ENCODE measurements at regions not wholly inside any gene's neighbourhood (a gene's known extent, or its start where the extent isn't known, plus 50 kb on each side); places are given as distances from the start of the nearest gene placed in this dataset.
"Not testable (repeated sequence)": the region's sequence is repeated elsewhere in the genome, so short reads cannot be mapped to it uniquely, and the experiment has no call there.

DNA sequence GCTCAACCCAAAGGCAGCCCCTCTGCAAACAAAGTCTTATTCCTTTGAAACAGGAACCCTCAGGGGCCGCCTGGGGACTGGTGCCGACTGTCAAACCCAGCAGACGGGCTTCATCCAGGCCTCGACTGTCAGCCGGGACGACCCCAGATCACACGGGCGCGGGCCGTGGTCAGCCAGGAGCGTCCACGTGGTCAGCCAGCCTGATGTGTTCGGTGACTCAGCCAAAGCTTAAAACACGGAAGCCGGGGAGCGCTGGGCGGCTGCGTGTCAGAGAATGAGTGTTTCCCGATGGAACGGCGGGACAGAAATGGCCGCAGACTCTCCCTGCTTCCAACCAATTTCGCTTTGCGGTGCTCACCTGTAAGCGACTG lies 199.9 kb downstream of the BANP start:
- H3K9me3 Mint-ChIP-seq; H3K27ac Mint-ChIP-seq; H3K4me1 Mint-ChIP-seq (ENCODE audit: low read depth); intact Hi-C loops (cut with micrococcal nuclease); DNase-seq (ENCODE audit: low spot score); H3K36me3 Mint-ChIP-seq (ENCODE audit: low read depth); H3K4me3 Mint-ChIP-seq; H3K27me3 Mint-ChIP-seq (ENCODE audit: insufficient read depth): not testable (repeated sequence)

GRCh38 chr16:88151859-88152843 lies 200.9 kb downstream of the BANP start:
- H3K27ac Mint-ChIP-seq; H3K4me3 Mint-ChIP-seq; H3K27me3 Mint-ChIP-seq (ENCODE audit: insufficient read depth); H3K36me3 Mint-ChIP-seq (ENCODE audit: low read depth); H3K9me3 Mint-ChIP-seq; DNase-seq (ENCODE audit: low spot score); H3K4me1 Mint-ChIP-seq (ENCODE audit: low read depth); intact Hi-C loops (cut with micrococcal nuclease): not testable (repeated sequence)

GRCh38 chr16:88152879-88153278 lies 201.6 kb downstream of the BANP start:
- H3K4me3 Mint-ChIP-seq; H3K36me3 Mint-ChIP-seq (ENCODE audit: low read depth); H3K4me1 Mint-ChIP-seq (ENCODE audit: low read depth); DNase-seq (ENCODE audit: low spot score); H3K9me3 Mint-ChIP-seq; intact Hi-C loops (cut with micrococcal nuclease); H3K27ac Mint-ChIP-seq; H3K27me3 Mint-ChIP-seq (ENCODE audit: insufficient read depth): not testable (repeated sequence)

- intact Hi-C loops (cut with micrococcal nuclease); H3K27ac Mint-ChIP-seq; DNase-seq (ENCODE audit: low spot score); H3K4me1 Mint-ChIP-seq (ENCODE audit: low read depth); H3K9me3 Mint-ChIP-seq; H3K36me3 Mint-ChIP-seq (ENCODE audit: low read depth); H3K4me3 Mint-ChIP-seq; H3K27me3 Mint-ChIP-seq (ENCODE audit: insufficient read depth): not testable (repeated sequence)
Measured at GRCh38 chr16:88153516-88153915, 202.3 kb downstream of the BANP start.

- H3K4me3 Mint-ChIP-seq; H3K27me3 Mint-ChIP-seq (ENCODE audit: insufficient read depth); intact Hi-C loops (cut with micrococcal nuclease); H3K9me3 Mint-ChIP-seq; H3K36me3 Mint-ChIP-seq (ENCODE audit: low read depth); DNase-seq (ENCODE audit: low spot score); H3K4me1 Mint-ChIP-seq (ENCODE audit: low read depth); H3K27ac Mint-ChIP-seq: not testable (repeated sequence)
Measured at GRCh38 chr16:88154886-88155285, 203.7 kb downstream of the BANP start.

DNA sequence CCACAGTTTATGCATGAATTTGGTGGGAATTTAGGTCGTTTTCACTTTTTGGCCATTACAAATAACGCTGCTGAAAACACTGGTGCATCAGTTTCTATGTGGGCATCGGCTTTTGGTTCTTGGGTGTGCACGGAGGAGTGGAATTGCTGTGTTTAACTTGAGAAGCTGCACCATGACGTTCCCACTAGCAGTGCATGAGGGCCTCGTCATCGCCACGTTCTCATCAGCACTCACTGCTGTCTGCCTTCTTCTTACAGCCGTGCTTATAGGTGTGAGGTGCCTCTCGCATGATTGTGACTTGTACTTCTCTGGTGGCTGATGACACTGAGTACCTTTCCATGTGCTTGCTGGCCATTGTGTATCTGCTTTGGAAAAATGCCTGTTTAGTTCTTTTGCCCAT lies 204.4 kb downstream of the BANP start:
- not testable (repeated sequence) for H3K9me3 Mint-ChIP-seq

DNA sequence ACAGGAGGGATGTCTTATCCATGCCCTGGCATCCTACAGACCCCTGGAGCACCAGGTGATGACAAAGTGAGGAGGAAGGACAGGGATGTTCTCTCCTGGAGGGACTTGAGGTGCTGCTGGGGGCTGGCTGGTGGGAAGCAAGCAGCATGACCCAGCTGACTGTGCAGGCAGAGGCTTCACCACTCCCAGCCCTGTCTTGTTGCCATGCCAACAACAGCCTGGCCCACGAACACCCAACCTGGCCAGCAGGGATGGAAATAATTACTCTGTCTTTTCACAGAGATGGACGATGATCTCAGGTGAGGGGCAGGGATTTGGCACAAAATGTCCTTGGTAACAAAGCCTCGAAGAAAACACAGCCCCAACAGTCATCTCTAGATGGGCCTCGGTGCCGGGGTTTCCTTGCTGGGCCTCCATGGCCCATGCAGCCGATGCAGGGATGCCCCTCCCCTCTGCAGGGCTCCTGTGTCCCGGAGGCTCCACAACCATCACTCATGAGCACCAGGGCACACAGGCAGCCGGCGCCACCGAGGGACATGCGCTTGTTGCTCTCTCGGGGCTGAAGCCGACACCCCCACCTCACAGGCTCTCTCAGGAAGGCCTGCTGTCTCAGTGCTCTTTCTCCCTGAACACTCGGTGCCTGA lies 205.5 kb downstream of the BANP start:
- H3K27me3 Mint-ChIP-seq (ENCODE audit: insufficient read depth); H3K27ac Mint-ChIP-seq; H3K4me3 Mint-ChIP-seq; H3K4me1 Mint-ChIP-seq (ENCODE audit: low read depth); H3K36me3 Mint-ChIP-seq (ENCODE audit: low read depth); H3K9me3 Mint-ChIP-seq; DNase-seq (ENCODE audit: low spot score); intact Hi-C loops (cut with micrococcal nuclease): not testable (repeated sequence)

More for the DNA sequence above, 204.4 kb downstream of the BANP start:
- H3K27me3 Mint-ChIP-seq (ENCODE audit: insufficient read depth); H3K27ac Mint-ChIP-seq; intact Hi-C loops (cut with micrococcal nuclease); H3K4me3 Mint-ChIP-seq; DNase-seq (ENCODE audit: low spot score); H3K36me3 Mint-ChIP-seq (ENCODE audit: low read depth); H3K4me1 Mint-ChIP-seq (ENCODE audit: low read depth): not testable (repeated sequence)

- H3K27me3 Mint-ChIP-seq (ENCODE audit: insufficient read depth); DNase-seq (ENCODE audit: low spot score); H3K4me3 Mint-ChIP-seq; H3K27ac Mint-ChIP-seq; H3K9me3 Mint-ChIP-seq; H3K4me1 Mint-ChIP-seq (ENCODE audit: low read depth); H3K36me3 Mint-ChIP-seq (ENCODE audit: low read depth); intact Hi-C loops (cut with micrococcal nuclease): not testable (repeated sequence)
Measured at GRCh38 chr16:88157686-88158085, 206.5 kb downstream of the BANP start.

DNA sequence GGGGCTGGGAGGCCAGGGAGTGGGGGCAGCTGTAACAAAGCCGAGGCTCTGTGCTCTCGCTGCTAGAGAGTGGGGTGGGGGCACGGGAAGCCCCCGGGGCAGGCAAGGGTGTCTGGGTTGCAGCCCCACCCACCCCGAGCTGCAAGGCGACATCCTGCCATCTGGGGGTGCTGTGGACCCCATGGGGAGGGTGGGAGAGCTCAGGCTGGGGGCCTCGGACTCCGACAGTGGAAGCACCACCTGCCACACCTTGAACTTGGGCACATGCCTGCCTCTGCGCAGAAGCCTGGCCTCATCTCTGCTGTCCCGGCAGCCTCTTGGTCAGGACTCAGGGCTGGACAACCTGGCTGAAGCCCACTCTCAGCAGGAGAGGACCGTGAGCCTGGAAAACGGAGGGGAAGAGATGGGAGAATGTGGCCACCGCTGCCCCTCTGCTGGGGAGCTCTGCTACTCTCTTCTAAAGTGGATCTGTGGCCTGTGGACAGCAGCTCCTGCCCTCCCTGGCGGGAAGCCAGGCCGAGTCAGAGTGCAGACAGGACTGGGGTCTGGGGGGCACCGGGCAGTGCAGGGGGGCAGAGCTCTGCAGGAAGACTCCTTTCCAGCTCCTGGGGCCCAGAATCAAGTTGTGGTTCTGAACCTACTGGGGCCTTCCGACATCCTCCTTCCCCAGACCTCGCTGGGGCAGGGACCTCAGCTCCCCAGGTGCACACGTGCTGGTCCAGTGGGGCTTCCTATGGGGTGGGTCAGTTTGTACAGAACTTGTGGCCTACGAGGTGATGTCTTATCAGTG lies 207.2 kb downstream of the BANP start:
- intact Hi-C loops (cut with micrococcal nuclease); H3K4me1 Mint-ChIP-seq (ENCODE audit: low read depth); DNase-seq (ENCODE audit: low spot score); H3K27me3 Mint-ChIP-seq (ENCODE audit: insufficient read depth); H3K27ac Mint-ChIP-seq; H3K36me3 Mint-ChIP-seq (ENCODE audit: low read depth); H3K9me3 Mint-ChIP-seq; H3K4me3 Mint-ChIP-seq: not testable (repeated sequence)

GRCh38 chr16:88159046-88159896 lies 208.0 kb downstream of the BANP start:
- H3K9me3 Mint-ChIP-seq; H3K27me3 Mint-ChIP-seq (ENCODE audit: insufficient read depth); H3K36me3 Mint-ChIP-seq (ENCODE audit: low read depth); H3K4me1 Mint-ChIP-seq (ENCODE audit: low read depth); intact Hi-C loops (cut with micrococcal nuclease); DNase-seq (ENCODE audit: low spot score); H3K4me3 Mint-ChIP-seq; H3K27ac Mint-ChIP-seq: not testable (repeated sequence)

DNA sequence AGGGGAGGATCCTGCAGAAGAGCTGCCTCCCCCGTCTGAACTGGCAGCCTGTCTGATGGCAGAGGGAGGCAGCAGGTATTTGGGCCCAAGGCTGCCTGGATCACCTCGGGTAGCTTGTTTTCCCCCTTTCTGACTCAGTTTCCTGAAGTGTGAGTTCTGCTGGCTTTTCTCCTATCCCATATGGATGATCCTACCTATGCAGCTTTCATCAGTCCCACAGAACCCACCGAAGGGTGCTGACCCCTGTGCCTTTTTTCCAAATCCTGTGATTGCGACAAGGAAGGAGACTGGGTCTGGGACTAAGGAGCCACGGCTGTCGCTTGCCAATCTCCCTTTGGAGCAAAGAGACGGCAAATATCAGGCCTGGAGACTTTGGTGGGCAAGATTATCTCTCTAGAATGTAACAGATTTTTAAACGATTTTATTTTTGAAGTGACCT lies 208.7 kb downstream of the BANP start:
- H3K9me3 Mint-ChIP-seq; H3K27me3 Mint-ChIP-seq (ENCODE audit: insufficient read depth); H3K4me3 Mint-ChIP-seq; DNase-seq (ENCODE audit: low spot score); H3K27ac Mint-ChIP-seq; intact Hi-C loops (cut with micrococcal nuclease); H3K36me3 Mint-ChIP-seq (ENCODE audit: low read depth); H3K4me1 Mint-ChIP-seq (ENCODE audit: low read depth): not testable (repeated sequence)

- H3K36me3 Mint-ChIP-seq (ENCODE audit: low read depth); H3K4me1 Mint-ChIP-seq (ENCODE audit: low read depth); intact Hi-C loops (cut with micrococcal nuclease); H3K27ac Mint-ChIP-seq; DNase-seq (ENCODE audit: low spot score); H3K4me3 Mint-ChIP-seq; H3K27me3 Mint-ChIP-seq (ENCODE audit: insufficient read depth); H3K9me3 Mint-ChIP-seq: not testable (repeated sequence)
Measured at GRCh38 chr16:88161191-88161590, 210.0 kb downstream of the BANP start.

Measured in activated T-helper 1 cell treated with anti-CD3 and anti-CD28 coated beads, Interleukin-12 subunit alpha, Interleukin-12 subunit beta, Interleukin-2, Interleukin-4 antibody, amounts not matched to agents 30 ng/mL and 10 ng/mL and 1 ng/mL, durations not matched to agents 14 hours and 24 hours and 36 hours (primary cell).